Activated CD4-positive, alpha-beta T cell treated with anti-CD3 and anti-CD28 coated beads, Interleukin-2, amount 50 U/mL, for 16 hours (primary cell): ENCODE measurements at regions not wholly inside any gene's neighbourhood (a gene's known extent, or its start where the extent isn't known, plus 50 kb on each side); places are given as distances from the start of the nearest gene placed in this dataset.
A peak's percentile ranks its signal among the peaks of the same experiment; 100 is the strongest.

Experiments used
- DNase-seq: peaks from one replicate; pipeline ENCODE4 v3.0.0-alpha.2; 2020

- DNase-seq, result no peak
These were observed 286.0 kb downstream of the HLX start for GRCh38 chr1:221164951-221165838.

- no peak for DNase-seq
These were observed 286.7 kb downstream of the HLX start for GRCh38 chr1:221165839-221166500.

- no peak for DNase-seq
These were observed 287.5 kb downstream of the HLX start for GRCh38 chr1:221166559-221167318.

- DNase-seq, result no peak
These were observed 290.2 kb downstream of the HLX start for GRCh38 chr1:221169447-221169889.

GRCh38 chr1:221170171-221170570 lies 290.9 kb downstream of the HLX start:
- DNase-seq, result no peak

GRCh38 chr1:221171768-221172167 lies 292.5 kb downstream of the HLX start:
- no peak for DNase-seq

GRCh38 chr1:221172841-221173240 lies 293.6 kb downstream of the HLX start:
- no peak for DNase-seq

- DNase-seq, result no peak
These were observed 295.2 kb downstream of the HLX start for GRCh38 chr1:221174330-221174993.

- DNase-seq, result no peak
These were observed 296.0 kb downstream of the HLX start for GRCh38 chr1:221175249-221175648.

GRCh38 chr1:221180704-221181368 lies 301.6 kb downstream of the HLX start:
- DNase-seq, result no peak

- DNase-seq, result peak; percentile 12
These were observed 303.7 kb downstream of the HLX start for GRCh38 chr1:221182791-221183533.

- no peak for DNase-seq
These were observed 305.0 kb downstream of the HLX start for GRCh38 chr1:221184131-221184794.

- no peak for DNase-seq
These were observed 307.9 kb downstream of the HLX start for GRCh38 chr1:221187174-221187573.

GRCh38 chr1:221188458-221188857 lies 309.2 kb downstream of the HLX start:
- no peak for DNase-seq

- DNase-seq, result no peak
These were observed 311.0 kb downstream of the HLX start for GRCh38 chr1:221190249-221190648.

GRCh38 chr1:221192055-221192454 lies 312.8 kb downstream of the HLX start:
- DNase-seq, result no peak

GRCh38 chr1:221200464-221200863 lies 321.2 kb downstream of the HLX start:
- DNase-seq, result peak; percentile 40

GRCh38 chr1:221201773-221202172 lies 322.5 kb downstream of the HLX start:
- DNase-seq, result no peak

- DNase-seq, result peak; percentile 77
These were observed 324.2 kb downstream of the HLX start for GRCh38 chr1:221203224-221204054.
